ENCODE measurements at regions not wholly inside any gene's neighbourhood (a gene's known extent, or its start where the extent isn't known, plus 50 kb on each side); places are given as distances from the start of the nearest gene placed in this dataset.

- TF ChIP-seq EZH2 (IDR thresholded peaks at IDR 0.05; ENCODE audit: borderline replicate concordance, low read length) = no peak
- TF ChIP-seq, protein P1, sequence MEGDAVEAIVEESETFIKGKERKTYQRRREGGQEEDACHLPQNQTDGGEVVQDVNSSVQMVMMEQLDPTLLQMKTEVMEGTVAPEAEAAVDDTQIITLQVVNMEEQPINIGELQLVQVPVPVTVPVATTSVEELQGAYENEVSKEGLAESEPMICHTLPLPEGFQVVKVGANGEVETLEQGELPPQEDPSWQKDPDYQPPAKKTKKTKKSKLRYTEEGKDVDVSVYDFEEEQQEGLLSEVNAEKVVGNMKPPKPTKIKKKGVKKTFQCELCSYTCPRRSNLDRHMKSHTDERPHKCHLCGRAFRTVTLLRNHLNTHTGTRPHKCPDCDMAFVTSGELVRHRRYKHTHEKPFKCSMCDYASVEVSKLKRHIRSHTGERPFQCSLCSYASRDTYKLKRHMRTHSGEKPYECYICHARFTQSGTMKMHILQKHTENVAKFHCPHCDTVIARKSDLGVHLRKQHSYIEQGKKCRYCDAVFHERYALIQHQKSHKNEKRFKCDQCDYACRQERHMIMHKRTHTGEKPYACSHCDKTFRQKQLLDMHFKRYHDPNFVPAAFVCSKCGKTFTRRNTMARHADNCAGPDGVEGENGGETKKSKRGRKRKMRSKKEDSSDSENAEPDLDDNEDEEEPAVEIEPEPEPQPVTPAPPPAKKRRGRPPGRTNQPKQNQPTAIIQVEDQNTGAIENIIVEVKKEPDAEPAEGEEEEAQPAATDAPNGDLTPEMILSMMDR (IDR thresholded peaks at IDR 0.05; ENCODE audit: low read length) = no peak
Observed at GRCh38 chr7:86202833-86203232, 440.9 kb upstream of the GRM3 start.

All from OCI-LY1 (cell line).